Activated naive CD4-positive, alpha-beta T cell (primary cell): ENCODE measurements at regions not wholly inside any gene's neighbourhood (a gene's known extent, or its start where the extent isn't known, plus 50 kb on each side); places are given as distances from the start of the nearest gene placed in this dataset.

ENCODE experiments used
- DNase-seq, 4 experiments: peaks; one replicate each; lab custom pipeline; 2025; lab: John Stamatoyannopoulos, UW

DNA sequence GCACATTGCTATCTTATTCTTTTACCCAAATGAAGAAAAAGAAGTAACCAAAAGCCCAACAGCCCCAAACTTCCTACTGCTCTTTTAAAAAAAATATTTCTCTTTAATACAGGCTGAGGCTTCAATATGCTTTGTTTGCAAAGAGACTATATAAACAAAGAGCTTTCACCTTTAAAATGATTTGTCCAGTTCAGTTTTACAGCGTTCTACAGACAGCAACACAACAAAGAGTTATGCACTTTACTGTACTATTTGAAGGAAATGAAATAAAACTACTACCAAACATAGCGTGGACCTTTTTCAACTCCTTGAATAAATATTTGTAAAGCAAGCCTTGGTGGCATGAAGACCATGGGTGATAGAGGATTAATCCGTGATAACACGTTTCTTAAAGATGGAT is 151.2 kb downstream of the FGF9 start:
- DNase-seq = no peak

GRCh38 chr13:21823416-21823815 is 152.5 kb downstream of the FGF9 start:
- no peak for DNase-seq

- DNase-seq = no peak
Measured at GRCh38 chr13:21823949-21824348, 153.1 kb downstream of the FGF9 start.

- no peak for DNase-seq
Measured at GRCh38 chr13:21825186-21825585, 154.3 kb downstream of the FGF9 start.

- DNase-seq = no peak
Measured at GRCh38 chr13:21825801-21826200, 154.9 kb downstream of the FGF9 start.

- no peak for DNase-seq
Measured at GRCh38 chr13:21826214-21827015, 155.5 kb downstream of the FGF9 start.

DNA sequence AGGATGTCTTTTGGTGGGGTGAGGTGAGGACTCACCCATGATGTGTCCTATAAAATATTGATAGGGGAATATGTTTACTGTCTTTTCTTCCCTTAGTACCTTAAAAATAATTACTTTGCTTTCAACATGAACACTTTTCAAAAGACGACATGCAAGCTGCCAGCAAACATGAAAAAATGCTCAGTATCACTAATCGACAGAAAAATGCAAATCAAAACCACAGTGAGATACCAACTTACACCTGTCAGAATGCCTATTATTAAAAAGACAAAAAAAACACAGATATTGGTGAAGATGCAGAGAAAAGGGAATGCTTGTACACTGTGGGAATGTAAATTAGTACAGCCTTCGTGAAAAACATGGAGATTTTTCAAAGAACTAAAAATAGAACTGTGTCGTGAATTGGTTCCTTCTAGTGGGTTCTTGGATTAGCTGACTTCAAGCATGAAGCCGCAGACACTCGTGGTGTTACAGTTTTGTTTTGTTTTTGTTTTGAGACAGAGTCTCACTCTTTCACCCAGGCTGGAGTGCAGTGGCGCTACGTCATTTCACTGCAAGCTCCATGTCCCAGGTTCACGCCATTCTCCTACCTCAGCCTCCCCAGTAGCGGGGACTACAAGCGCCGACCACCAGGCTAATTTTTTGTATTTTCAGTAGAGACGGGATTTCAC is 160.9 kb downstream of the FGF9 start:
- DNase-seq = no peak

DNA sequence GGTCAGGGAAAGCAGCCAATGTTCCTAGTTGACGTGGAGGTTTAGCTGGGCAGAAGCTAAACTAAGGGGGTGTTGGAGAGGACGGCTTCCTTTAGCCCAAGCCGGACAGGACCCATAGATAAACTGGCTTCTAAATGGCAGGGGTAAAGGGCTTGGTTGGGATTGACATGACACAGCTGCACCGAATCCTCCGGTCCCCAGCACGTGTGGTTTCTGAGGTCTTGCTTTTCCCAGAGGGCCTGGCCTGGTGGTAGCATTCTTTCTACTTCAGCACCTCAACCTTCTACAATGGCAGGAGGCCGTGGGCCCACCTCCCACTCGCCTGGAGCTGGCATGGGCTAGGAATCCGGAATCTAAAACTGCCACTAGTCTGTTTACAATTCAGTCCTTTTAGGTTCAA is 163.0 kb downstream of the FGF9 start:
- DNase-seq = no peak

GRCh38 chr13:21834521-21834920 is 163.6 kb downstream of the FGF9 start:
- no peak for DNase-seq

DNA sequence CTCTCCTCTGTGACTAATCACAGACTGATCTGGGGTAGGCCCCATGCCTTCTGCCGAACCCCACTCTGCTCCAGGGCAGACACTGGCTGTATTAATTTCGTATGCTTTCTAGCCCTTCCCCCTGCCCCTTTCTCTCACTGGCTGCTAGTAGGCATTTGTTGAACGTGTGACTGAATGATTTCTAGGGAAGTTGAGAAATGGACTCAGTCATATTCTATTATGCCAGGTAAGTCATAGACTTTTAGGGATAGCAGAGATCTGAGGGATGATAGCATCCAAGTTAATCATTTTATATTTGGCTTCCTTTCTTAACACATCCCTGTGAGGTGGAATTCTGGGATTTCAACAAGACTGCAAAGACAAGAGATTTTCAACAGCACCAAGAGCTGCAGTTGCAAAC is 166.4 kb downstream of the FGF9 start:
- no peak for DNase-seq

DNA sequence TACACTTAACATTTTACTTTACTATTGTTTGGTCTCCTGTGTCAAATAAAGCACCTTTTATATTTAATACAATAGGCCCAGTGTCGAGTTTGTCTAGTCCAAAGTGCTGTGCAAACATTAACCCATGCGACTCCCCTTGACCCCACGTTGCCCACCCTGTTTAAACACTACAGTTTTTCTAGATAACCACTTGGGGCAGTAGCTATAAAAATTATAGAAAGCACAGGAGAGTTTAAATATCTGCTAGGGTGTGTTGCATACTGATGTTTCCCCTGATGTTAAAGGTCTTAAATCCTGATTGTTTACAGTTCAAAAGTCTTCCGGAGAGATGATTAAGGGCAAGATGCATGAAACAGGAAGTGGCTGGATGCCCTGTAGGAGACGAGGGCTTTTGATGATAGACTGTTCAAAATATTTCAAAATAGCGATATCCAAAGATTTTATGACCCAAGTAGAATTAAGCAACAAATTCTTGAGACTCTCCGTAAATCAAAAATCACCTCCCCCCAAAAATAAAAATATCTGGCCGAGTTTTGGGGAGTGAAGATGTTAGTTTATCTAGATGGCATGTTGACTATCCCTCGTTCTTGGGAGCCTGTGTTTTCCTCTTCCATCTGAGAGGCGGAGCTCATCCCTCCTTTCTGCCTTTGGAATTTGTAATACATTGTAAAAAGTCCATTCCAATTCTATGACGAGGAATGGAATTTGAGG is 167.1 kb downstream of the FGF9 start:
- no peak for DNase-seq

- no peak for DNase-seq
Measured at GRCh38 chr13:21846605-21847004, 175.7 kb downstream of the FGF9 start.

DNA sequence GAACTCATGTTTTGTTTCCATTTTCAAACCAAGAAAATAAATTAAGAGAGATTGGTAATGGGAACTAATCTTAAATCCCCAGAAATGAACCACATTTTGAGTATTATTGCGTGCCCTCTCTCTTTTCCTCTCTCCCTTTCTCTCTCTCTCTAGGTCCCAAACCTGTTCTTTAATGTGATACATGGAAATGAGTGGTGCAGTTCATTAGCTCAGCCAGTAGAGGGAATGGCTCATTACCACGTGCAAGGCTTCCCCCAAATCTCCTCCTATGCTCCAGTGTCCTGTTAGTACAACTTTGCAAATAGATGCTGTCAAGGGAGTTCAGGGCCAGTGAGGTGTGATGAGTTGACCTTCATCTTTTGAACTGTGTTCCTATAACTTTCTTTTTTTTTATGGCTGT is 178.4 kb downstream of the FGF9 start:
- peak in 1 of 4 experiments; percentile 2 for DNase-seq

- DNase-seq = no peak
Measured at GRCh38 chr13:21850013-21851006, 179.4 kb downstream of the FGF9 start.

DNA sequence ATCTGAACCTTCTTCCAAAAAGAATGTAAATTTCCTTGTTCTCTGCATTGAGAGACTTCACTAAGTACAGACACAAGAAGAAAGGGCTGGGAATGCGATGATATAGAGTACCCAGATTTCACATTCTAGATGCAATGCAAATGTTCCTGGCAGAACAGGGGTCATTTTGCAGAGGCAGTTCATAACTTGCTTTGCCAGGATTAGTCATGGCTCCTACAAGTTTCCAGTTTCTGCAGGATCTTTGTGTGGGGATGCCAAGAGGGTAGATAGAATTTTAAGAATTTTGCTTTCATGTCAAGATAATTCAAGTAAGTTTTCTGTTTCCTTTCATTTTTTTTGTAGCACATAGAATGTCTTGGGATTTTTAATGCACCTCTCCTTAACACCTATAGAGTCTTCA is 181.2 kb downstream of the FGF9 start:
- DNase-seq = no peak

DNA sequence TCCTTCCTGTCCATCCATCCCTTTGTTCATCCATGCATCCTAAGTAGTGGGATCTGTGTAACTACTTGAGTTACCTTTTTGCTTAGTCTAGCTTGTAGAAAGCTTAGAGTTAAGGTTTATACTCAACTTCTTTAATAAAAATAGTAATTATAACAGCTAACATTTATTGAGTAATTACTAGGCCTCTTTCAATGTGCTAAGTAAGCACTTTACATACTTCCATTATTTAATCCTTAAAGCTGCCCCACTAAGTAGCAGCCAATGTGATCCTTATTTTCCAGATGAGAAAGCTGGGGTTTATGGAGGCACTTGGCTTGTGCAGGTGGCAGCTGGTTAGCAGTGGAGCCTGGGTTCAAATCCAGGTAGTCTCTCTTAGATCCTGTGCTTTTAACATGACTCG is 182.9 kb downstream of the FGF9 start:
- DNase-seq = no peak

- DNase-seq = no peak
Measured at GRCh38 chr13:21868823-21869222, 197.9 kb downstream of the FGF9 start.

DNA sequence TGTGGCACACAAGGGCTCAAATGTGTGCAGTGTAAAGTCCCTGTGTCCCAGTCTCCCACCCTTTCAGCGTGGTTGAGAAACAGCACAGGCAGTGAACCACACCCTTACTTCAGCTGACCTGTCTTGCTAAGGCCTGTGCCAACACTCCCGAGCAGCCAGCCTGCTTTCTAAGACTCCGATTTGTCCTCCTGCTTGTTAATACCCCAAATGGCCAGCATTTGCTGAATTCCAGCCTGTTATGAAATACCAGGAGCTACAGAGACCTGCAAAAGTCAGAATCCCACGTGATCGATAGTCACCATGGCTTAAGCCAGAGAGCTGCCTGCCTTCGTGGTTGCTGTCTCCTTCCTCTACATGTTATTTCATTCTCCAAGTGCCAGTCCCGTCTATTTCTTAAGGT is 200.5 kb downstream of the FGF9 start:
- DNase-seq = no peak

- DNase-seq = no peak
Measured at GRCh38 chr13:21871919-21872318, 201.0 kb downstream of the FGF9 start.

- DNase-seq = no peak
Measured at GRCh38 chr13:21872795-21873194, 201.9 kb downstream of the FGF9 start.

- no peak for DNase-seq
Measured at GRCh38 chr13:21875116-21875515, 204.2 kb downstream of the FGF9 start.
